ENCODE measurements at regions not wholly inside any gene's neighbourhood (a gene's known extent, or its start where the extent isn't known, plus 50 kb on each side); places are given as distances from the start of the nearest gene placed in this dataset.

DNA sequence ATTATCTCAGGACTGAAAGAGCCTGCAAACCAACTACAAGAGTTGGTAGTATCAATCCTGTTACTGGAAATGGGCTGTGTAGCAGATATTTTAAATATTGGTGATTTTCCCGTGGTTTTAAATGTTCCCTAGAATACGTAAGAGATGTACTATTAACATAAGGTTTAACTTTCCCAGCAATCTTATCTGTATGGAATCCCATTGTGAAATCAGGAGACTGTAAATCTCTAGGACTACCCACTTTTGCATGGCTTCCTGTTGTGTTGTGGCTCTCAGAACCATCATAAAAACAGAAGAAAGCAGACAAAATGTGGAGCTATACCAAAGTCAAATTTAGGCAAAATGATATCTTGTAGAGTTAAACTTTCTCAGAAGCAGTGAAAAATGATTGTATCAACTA is 641.5 kb upstream of the SETBP1 start:
- TF ChIP-seq, protein P1, sequence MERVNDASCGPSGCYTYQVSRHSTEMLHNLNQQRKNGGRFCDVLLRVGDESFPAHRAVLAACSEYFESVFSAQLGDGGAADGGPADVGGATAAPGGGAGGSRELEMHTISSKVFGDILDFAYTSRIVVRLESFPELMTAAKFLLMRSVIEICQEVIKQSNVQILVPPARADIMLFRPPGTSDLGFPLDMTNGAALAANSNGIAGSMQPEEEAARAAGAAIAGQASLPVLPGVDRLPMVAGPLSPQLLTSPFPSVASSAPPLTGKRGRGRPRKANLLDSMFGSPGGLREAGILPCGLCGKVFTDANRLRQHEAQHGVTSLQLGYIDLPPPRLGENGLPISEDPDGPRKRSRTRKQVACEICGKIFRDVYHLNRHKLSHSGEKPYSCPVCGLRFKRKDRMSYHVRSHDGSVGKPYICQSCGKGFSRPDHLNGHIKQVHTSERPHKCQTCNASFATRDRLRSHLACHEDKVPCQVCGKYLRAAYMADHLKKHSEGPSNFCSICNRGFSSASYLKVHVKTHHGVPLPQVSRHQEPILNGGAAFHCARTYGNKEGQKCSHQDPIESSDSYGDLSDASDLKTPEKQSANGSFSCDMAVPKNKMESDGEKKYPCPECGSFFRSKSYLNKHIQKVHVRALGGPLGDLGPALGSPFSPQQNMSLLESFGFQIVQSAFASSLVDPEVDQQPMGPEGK (CRISPR knock-in tag; IDR thresholded peaks at IDR 0.05; ENCODE audit: borderline replicate concordance): no peak
- TF ChIP-seq, protein P2, sequence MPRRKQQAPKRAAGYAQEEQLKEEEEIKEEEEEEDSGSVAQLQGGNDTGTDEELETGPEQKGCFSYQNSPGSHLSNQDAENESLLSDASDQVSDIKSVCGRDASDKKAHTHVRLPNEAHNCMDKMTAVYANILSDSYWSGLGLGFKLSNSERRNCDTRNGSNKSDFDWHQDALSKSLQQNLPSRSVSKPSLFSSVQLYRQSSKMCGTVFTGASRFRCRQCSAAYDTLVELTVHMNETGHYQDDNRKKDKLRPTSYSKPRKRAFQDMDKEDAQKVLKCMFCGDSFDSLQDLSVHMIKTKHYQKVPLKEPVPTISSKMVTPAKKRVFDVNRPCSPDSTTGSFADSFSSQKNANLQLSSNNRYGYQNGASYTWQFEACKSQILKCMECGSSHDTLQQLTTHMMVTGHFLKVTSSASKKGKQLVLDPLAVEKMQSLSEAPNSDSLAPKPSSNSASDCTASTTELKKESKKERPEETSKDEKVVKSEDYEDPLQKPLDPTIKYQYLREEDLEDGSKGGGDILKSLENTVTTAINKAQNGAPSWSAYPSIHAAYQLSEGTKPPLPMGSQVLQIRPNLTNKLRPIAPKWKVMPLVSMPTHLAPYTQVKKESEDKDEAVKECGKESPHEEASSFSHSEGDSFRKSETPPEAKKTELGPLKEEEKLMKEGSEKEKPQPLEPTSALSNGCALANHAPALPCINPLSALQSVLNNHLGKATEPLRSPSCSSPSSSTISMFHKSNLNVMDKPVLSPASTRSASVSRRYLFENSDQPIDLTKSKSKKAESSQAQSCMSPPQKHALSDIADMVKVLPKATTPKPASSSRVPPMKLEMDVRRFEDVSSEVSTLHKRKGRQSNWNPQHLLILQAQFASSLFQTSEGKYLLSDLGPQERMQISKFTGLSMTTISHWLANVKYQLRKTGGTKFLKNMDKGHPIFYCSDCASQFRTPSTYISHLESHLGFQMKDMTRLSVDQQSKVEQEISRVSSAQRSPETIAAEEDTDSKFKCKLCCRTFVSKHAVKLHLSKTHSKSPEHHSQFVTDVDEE (CRISPR knock-in tag; IDR thresholded peaks at IDR 0.05): no peak
- TF ChIP-seq CSDC2 (CRISPR knock-in tag; IDR thresholded peaks at IDR 0.05): no peak
- TF ChIP-seq ZC3H10 (CRISPR knock-in tag; IDR thresholded peaks at IDR 0.05): no peak
- no peak for TF ChIP-seq ARNTL (CRISPR knock-in tag; IDR thresholded peaks at IDR 0.05; ENCODE audit: borderline replicate concordance, low read depth)
- TF ChIP-seq, protein P3, sequence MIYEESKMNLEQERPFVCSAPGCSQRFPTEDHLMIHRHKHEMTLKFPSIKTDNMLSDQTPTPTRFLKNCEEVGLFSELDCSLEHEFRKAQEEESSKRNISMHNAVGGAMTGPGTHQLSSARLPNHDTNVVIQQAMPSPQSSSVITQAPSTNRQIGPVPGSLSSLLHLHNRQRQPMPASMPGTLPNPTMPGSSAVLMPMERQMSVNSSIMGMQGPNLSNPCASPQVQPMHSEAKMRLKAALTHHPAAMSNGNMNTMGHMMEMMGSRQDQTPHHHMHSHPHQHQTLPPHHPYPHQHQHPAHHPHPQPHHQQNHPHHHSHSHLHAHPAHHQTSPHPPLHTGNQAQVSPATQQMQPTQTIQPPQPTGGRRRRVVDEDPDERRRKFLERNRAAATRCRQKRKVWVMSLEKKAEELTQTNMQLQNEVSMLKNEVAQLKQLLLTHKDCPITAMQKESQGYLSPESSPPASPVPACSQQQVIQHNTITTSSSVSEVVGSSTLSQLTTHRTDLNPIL (CRISPR knock-in tag; IDR thresholded peaks at IDR 0.05; ENCODE audit: low read depth): no peak
- no peak for TF ChIP-seq GLIS3 (CRISPR knock-in tag; IDR thresholded peaks at IDR 0.05)
- no peak for TF ChIP-seq ZNF8 (CRISPR knock-in tag; IDR thresholded peaks at IDR 0.05)
- TF ChIP-seq OSR1 (CRISPR knock-in tag; IDR thresholded peaks at IDR 0.05): no peak
- no peak for TF ChIP-seq RARB (CRISPR knock-in tag; IDR thresholded peaks at IDR 0.05)
- TF ChIP-seq, protein P4, sequence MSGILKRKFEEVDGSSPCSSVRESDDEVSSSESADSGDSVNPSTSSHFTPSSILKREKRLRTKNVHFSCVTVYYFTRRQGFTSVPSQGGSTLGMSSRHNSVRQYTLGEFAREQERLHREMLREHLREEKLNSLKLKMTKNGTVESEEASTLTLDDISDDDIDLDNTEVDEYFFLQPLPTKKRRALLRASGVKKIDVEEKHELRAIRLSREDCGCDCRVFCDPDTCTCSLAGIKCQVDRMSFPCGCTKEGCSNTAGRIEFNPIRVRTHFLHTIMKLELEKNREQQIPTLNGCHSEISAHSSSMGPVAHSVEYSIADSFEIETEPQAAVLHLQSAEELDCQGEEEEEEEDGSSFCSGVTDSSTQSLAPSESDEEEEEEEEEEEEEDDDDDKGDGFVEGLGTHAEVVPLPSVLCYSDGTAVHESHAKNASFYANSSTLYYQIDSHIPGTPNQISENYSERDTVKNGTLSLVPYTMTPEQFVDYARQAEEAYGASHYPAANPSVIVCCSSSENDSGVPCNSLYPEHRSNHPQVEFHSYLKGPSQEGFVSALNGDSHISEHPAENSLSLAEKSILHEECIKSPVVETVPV (CRISPR knock-in tag; IDR thresholded peaks at IDR 0.05): no peak

Measured in SK-N-SH treated with all-trans-retinoic acid at 6 μM for 48 hours (cell line).